ENCODE measurements at regions not wholly inside any gene's neighbourhood (a gene's known extent, or its start where the extent isn't known, plus 50 kb on each side); places are given as distances from the start of the nearest gene placed in this dataset.

DNA sequence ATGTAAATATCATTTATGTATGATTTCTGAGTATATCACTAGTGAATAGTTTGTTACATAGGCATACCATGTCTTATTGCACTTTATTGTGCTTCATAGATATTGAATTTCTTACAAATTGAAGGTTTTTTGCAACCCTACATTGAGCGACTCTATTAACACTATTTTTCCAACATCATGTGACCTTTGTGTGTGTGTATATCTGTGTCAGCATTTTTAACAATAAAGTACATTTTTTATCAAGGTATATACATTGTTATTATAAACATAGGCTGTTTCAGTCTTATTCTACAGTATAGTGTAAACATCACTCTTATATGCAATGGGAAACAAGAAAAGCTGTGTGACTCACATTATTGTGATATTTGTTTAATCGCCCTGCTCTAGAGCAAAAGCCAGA, 1944.9 kb downstream of the TP53TG3F start:
- Histone ChIP-seq H3K36me3 (ENCODE audit: insufficient read depth, low read length) (no peaks in the 10 kb centered on the region), H3K4me3 (ENCODE audit: low read length) (no peak overlapping the region), H3K27ac (ENCODE audit: low read depth, low read length) (no peak overlapping the region), H3K9me3 (ENCODE audit: insufficient read depth, low read depth, low read length) (peaks cover 96% of the 10 kb centered on the region), H3K27me3 (ENCODE audit: insufficient read depth, low read length) (no peaks in the 10 kb centered on the region), H3K4me1 (ENCODE audit: insufficient read depth, low read length) (no peaks in the 10 kb centered on the region), H3K9ac (ENCODE audit: low read depth, low read length) (no peak overlapping the region)
- 80% methylated on average over 1 of the region's 2 CpGs for WGBS

- WGBS, result 35% methylated on average over 1 of the region's 1 CpG
- no peak overlapping the region for H3K9ac ChIP-seq (ENCODE audit: low read depth, low read length)
- no peaks in the 10 kb centered on the region for H3K36me3 ChIP-seq (ENCODE audit: insufficient read depth, low read length)
- H3K27ac ChIP-seq (ENCODE audit: low read depth, low read length), result no peak overlapping the region
- H3K4me1 ChIP-seq (ENCODE audit: insufficient read depth, low read length), result no peaks in the 10 kb centered on the region
- no peak overlapping the region for H3K4me3 ChIP-seq (ENCODE audit: low read length)
- H3K9me3 ChIP-seq (ENCODE audit: insufficient read depth, low read depth, low read length), result peaks cover 95% of the 10 kb centered on the region
- no peaks in the 10 kb centered on the region for H3K27me3 ChIP-seq (ENCODE audit: insufficient read depth, low read length)
Measured at GRCh38 chr16:35405526-35405925, 1946.1 kb downstream of the TP53TG3F start.

- Histone ChIP-seq H3K27me3 (ENCODE audit: insufficient read depth, low read length) (no peaks in the 10 kb centered on the region), H3K36me3 (ENCODE audit: insufficient read depth, low read length) (no peaks in the 10 kb centered on the region), H3K27ac (ENCODE audit: low read depth, low read length) (no peak overlapping the region), H3K9me3 (ENCODE audit: insufficient read depth, low read depth, low read length) (peaks cover 95% of the 10 kb centered on the region), H3K4me3 (ENCODE audit: low read length) (no peak overlapping the region), H3K4me1 (ENCODE audit: insufficient read depth, low read length) (no peaks in the 10 kb centered on the region), H3K9ac (ENCODE audit: low read depth, low read length) (no peak overlapping the region)
- WGBS, result no CpG with 5 or more reads among the region's 1 CpG
Measured at GRCh38 chr16:35409503-35409902, 1950.1 kb downstream of the TP53TG3F start.

- H3K9ac ChIP-seq (ENCODE audit: low read depth, low read length), result no peak overlapping the region
- H3K4me3 ChIP-seq (ENCODE audit: low read length), result no peak overlapping the region
- peaks cover 97% of the 10 kb centered on the region for H3K9me3 ChIP-seq (ENCODE audit: insufficient read depth, low read depth, low read length)
- H3K36me3 ChIP-seq (ENCODE audit: insufficient read depth, low read length), result no peaks in the 10 kb centered on the region
- H3K4me1 ChIP-seq (ENCODE audit: insufficient read depth, low read length), result no peaks in the 10 kb centered on the region
- H3K27me3 ChIP-seq (ENCODE audit: insufficient read depth, low read length), result no peaks in the 10 kb centered on the region
- no peak overlapping the region for H3K27ac ChIP-seq (ENCODE audit: low read depth, low read length)
Measured at GRCh38 chr16:35410438-35410837, 1951.0 kb downstream of the TP53TG3F start.

GRCh38 chr16:35411156-35411555, 1951.7 kb downstream of the TP53TG3F start:
- no peaks in the 10 kb centered on the region for H3K4me1 ChIP-seq (ENCODE audit: insufficient read depth, low read length)
- no peaks in the 10 kb centered on the region for H3K27me3 ChIP-seq (ENCODE audit: insufficient read depth, low read length)
- no peak overlapping the region for H3K4me3 ChIP-seq (ENCODE audit: low read length)
- peaks cover 94% of the 10 kb centered on the region for H3K9me3 ChIP-seq (ENCODE audit: insufficient read depth, low read depth, low read length)
- no peak overlapping the region for H3K27ac ChIP-seq (ENCODE audit: low read depth, low read length)
- WGBS, result 87% methylated on average over 1 of the region's 1 CpG
- H3K36me3 ChIP-seq (ENCODE audit: insufficient read depth, low read length), result no peaks in the 10 kb centered on the region
- H3K9ac ChIP-seq (ENCODE audit: low read depth, low read length), result no peak overlapping the region

- peaks cover 92% of the 10 kb centered on the region for H3K9me3 ChIP-seq (ENCODE audit: insufficient read depth, low read depth, low read length)
- no peaks in the 10 kb centered on the region for H3K4me1 ChIP-seq (ENCODE audit: insufficient read depth, low read length)
- H3K9ac ChIP-seq (ENCODE audit: low read depth, low read length), result no peak overlapping the region
Measured at GRCh38 chr16:35414139-35414538, 1954.7 kb downstream of the TP53TG3F start.

GRCh38 chr16:35414563-35414962, 1955.2 kb downstream of the TP53TG3F start:
- H3K4me3 ChIP-seq (ENCODE audit: low read length), result no peak overlapping the region
- H3K9me3 ChIP-seq (ENCODE audit: insufficient read depth, low read depth, low read length), result peaks cover 91% of the 10 kb centered on the region
- H3K27me3 ChIP-seq (ENCODE audit: insufficient read depth, low read length), result no peaks in the 10 kb centered on the region
- no peaks in the 10 kb centered on the region for H3K36me3 ChIP-seq (ENCODE audit: insufficient read depth, low read length)
- H3K27ac ChIP-seq (ENCODE audit: low read depth, low read length), result no peak overlapping the region
- 89% methylated on average over 19 of the region's 19 CpGs for WGBS
- no peak overlapping the region for H3K9ac ChIP-seq (ENCODE audit: low read depth, low read length)
- no peaks in the 10 kb centered on the region for H3K4me1 ChIP-seq (ENCODE audit: insufficient read depth, low read length)

More at GRCh38 chr16:35414139-35414538, 1954.7 kb downstream of the TP53TG3F start:
- WGBS, result 95% methylated on average over 14 of the region's 14 CpGs
- Histone ChIP-seq H3K27me3 (ENCODE audit: insufficient read depth, low read length) (no peaks in the 10 kb centered on the region), H3K36me3 (ENCODE audit: insufficient read depth, low read length) (no peaks in the 10 kb centered on the region), H3K27ac (ENCODE audit: low read depth, low read length) (no peak overlapping the region), H3K4me3 (ENCODE audit: low read length) (no peak overlapping the region)

- H3K9me3 ChIP-seq (ENCODE audit: insufficient read depth, low read depth, low read length), result peaks cover 97% of the 10 kb centered on the region
- 92% methylated on average over 32 of the region's 32 CpGs for WGBS
- H3K36me3 ChIP-seq (ENCODE audit: insufficient read depth, low read length), result no peaks in the 10 kb centered on the region
- H3K27me3 ChIP-seq (ENCODE audit: insufficient read depth, low read length), result no peaks in the 10 kb centered on the region
- H3K4me1 ChIP-seq (ENCODE audit: insufficient read depth, low read length), result no peaks in the 10 kb centered on the region
- no peak overlapping the region for H3K9ac ChIP-seq (ENCODE audit: low read depth, low read length)
- H3K4me3 ChIP-seq (ENCODE audit: low read length), result no peak overlapping the region
- H3K27ac ChIP-seq (ENCODE audit: low read depth, low read length), result no peak overlapping the region
Measured at GRCh38 chr16:35425270-35425669, 1965.9 kb downstream of the TP53TG3F start.

- Histone ChIP-seq H3K27ac (ENCODE audit: low read depth, low read length) (no peak overlapping the region), H3K27me3 (ENCODE audit: insufficient read depth, low read length) (no peaks in the 10 kb centered on the region)
- WGBS, result 21% methylated on average over 4 of the region's 4 CpGs
Measured at GRCh38 chr16:35431829-35432663, 1972.6 kb downstream of the TP53TG3F start.

DNA sequence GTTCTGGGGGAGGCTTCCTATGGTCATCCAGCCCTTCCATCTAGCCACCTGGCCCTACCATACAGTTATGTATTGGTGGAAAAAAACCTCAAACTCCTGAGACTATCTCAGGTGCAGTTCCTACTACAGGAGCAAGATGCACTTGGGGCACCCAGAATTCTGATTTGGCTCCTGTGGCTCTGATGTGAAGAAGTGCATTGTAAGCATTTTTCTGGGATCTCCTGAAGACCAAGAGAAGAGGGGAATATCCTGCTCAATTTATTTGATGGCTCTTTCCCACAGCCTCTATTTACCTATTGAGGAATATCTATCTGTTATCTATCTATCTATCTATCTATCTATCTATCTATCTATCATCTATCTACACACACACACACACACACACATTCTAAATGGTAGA, 1981.5 kb downstream of the TP53TG3F start:
- Histone ChIP-seq H3K27ac (ENCODE audit: low read depth, low read length) (no peak overlapping the region), H3K27me3 (ENCODE audit: insufficient read depth, low read length) (no peaks in the 10 kb centered on the region), H3K9ac (ENCODE audit: low read depth, low read length) (no peak overlapping the region), H3K4me1 (ENCODE audit: insufficient read depth, low read length) (no peaks in the 10 kb centered on the region), H3K9me3 (ENCODE audit: insufficient read depth, low read depth, low read length) (peaks cover 98% of the 10 kb centered on the region), H3K4me3 (ENCODE audit: low read length) (no peak overlapping the region), H3K36me3 (ENCODE audit: insufficient read depth, low read length) (no peaks in the 10 kb centered on the region)

More at GRCh38 chr16:35431829-35432663, 1972.6 kb downstream of the TP53TG3F start:
- Histone ChIP-seq H3K9me3 (ENCODE audit: insufficient read depth, low read depth, low read length) (peaks cover 99% of the 10 kb centered on the region), H3K4me3 (ENCODE audit: low read length) (no peak overlapping the region), H3K9ac (ENCODE audit: low read depth, low read length) (no peak overlapping the region), H3K4me1 (ENCODE audit: insufficient read depth, low read length) (no peaks in the 10 kb centered on the region), H3K36me3 (ENCODE audit: insufficient read depth, low read length) (no peaks in the 10 kb centered on the region)

GRCh38 chr16:35447010-35447558, 1987.7 kb downstream of the TP53TG3F start:
- WGBS, result 63% methylated on average over 1 of the region's 3 CpGs
- H3K9me3 ChIP-seq (ENCODE audit: insufficient read depth, low read depth, low read length), result peaks cover 97% of the 10 kb centered on the region

More at GRCh38 chr16:35447010-35447558, 1987.7 kb downstream of the TP53TG3F start:
- H3K27ac ChIP-seq (ENCODE audit: low read depth, low read length), result no peak overlapping the region
- H3K9ac ChIP-seq (ENCODE audit: low read depth, low read length), result no peak overlapping the region
- H3K4me1 ChIP-seq (ENCODE audit: insufficient read depth, low read length), result no peaks in the 10 kb centered on the region
- H3K4me3 ChIP-seq (ENCODE audit: low read length), result no peak overlapping the region
- H3K27me3 ChIP-seq (ENCODE audit: insufficient read depth, low read length), result no peaks in the 10 kb centered on the region
- no peaks in the 10 kb centered on the region for H3K36me3 ChIP-seq (ENCODE audit: insufficient read depth, low read length)
